ENCODE measurements at regions not wholly inside any gene's neighbourhood (a gene's known extent, or its start where the extent isn't known, plus 50 kb on each side); places are given as distances from the start of the nearest gene placed in this dataset.

GRCh38 chr5:103904651-103905050 is 342.1 kb upstream of the NUDT12 start:
- Histone ChIP-seq H3K27ac (ENCODE audit: low read depth, low read length) (no peak overlapping the region), H3K79me2 (ENCODE audit: insufficient read depth, low read length) (no peaks in the 10 kb centered on the region), H3K4me2 (ENCODE audit: low read length) (no peak overlapping the region), H3K9ac (ENCODE audit: low read length) (no peak overlapping the region), H4K20me1 (ENCODE audit: insufficient read depth) (no peaks in the 10 kb centered on the region), H3K27me3 (ENCODE audit: insufficient read depth, low read length) (no peaks in the 10 kb centered on the region), H2AFZ (ENCODE audit: low read depth, low read length, poor library complexity, severe bottlenecking) (no peak overlapping the region), H3K36me3 (ENCODE audit: control insufficient read depth in 1 of 2, insufficient read depth in 2 of 2, low read length in 2 of 2) (no peaks in the 10 kb centered on the region), H3K9me2 (ENCODE audit: insufficient read depth) (no peaks in the 10 kb centered on the region), H3K9me3 (ENCODE audit: control insufficient read depth in 1 of 2, insufficient read depth in 1 of 2, low read depth in 1 of 2, low read length in 2 of 2) (no peaks in the 10 kb centered on the region), H3K4me3 (replicated peaks in 1 of 2; ENCODE audit: low read depth in 1 of 2, low read length in 2 of 2) (no peak overlapping the region), H3K4me1 (ENCODE audit: control insufficient read depth in 1 of 2, insufficient read depth in 2 of 2, low read length in 2 of 2) (no peaks in the 10 kb centered on the region)
- DNase-seq (ENCODE audit: low read depth, low spot score) (no peak), ATAC-seq (no peak)
- ChIA-PET RAD21 (ENCODE audit: low non-redundant PET in 1 of 2, low total read pairs in 2 of 2, uncharacterized antibody in 2 of 2, unreplicated experiment in 2 of 2) (no interaction called here), POLR2A (no interaction called here), CTCF (no interaction called here)
- intact Hi-C loops (cut with micrococcal nuclease), result no loop called here
- no TSS peak for BruUV-seq (replicated peaks)
- no peak for TF ChIP-seq CBX3 (IDR thresholded peaks at IDR 0.05; ENCODE audit: low read depth)
- TF ChIP-seq ELF1 (IDR thresholded peaks at IDR 0.05; ENCODE audit: borderline replicate concordance, low read depth), result no peak
- TF ChIP-seq POLR2AphosphoS5 (IDR thresholded peaks at IDR 0.05; ENCODE audit: low read depth, low read length), result no peak
- TF ChIP-seq FOSL1 (IDR thresholded peaks at IDR 0.05; ENCODE audit: low read depth), result no peak
- no peak for TF ChIP-seq CTCF (IDR thresholded peaks at IDR 0.05 in 2 of 3, conservative IDR thresholded peaks at IDR 0.05 in 1 of 3; ENCODE audit: borderline replicate concordance in 1 of 3, insufficient read depth in 1 of 3, low read depth in 2 of 3, low read length in 2 of 3)
- no peak for TF ChIP-seq SIN3A (IDR thresholded peaks at IDR 0.05; ENCODE audit: low read depth)
- no peak for TF ChIP-seq JUND (IDR thresholded peaks at IDR 0.05)
- TF ChIP-seq ZBTB33 (IDR thresholded peaks at IDR 0.05; ENCODE audit: extremely low read depth, insufficient replicate concordance, low read length), result no peak
- TF ChIP-seq ZNF274 (IDR thresholded peaks at IDR 0.05; ENCODE audit: low read depth, low read length), result no peak
- no peak for TF ChIP-seq ZFX (IDR thresholded peaks at IDR 0.05)
- no peak for TF ChIP-seq RAD21 (IDR thresholded peaks at IDR 0.05; ENCODE audit: low read depth)
- no peak for TF ChIP-seq SRF (IDR thresholded peaks at IDR 0.05; ENCODE audit: low read depth)
- no peak for TF ChIP-seq EGR1 (IDR thresholded peaks at IDR 0.05; ENCODE audit: low read depth)
- no peak for TF ChIP-seq EZH2phosphoT487 (IDR thresholded peaks at IDR 0.05; ENCODE audit: borderline replicate concordance)
- TF ChIP-seq ATF3 (IDR thresholded peaks at IDR 0.05), result no peak
- TF ChIP-seq TCF7L2 (IDR thresholded peaks at IDR 0.05; ENCODE audit: borderline replicate concordance, extremely low read depth, insufficient read depth, insufficient read length), result no peak
- TF ChIP-seq MAX (IDR thresholded peaks at IDR 0.05), result no peak
- no peak for TF ChIP-seq CEBPB (IDR thresholded peaks at IDR 0.05; ENCODE audit: low read depth)

Measured in HCT116 (cell line).